H1 (cell line): ENCODE measurements at regions not wholly inside any gene's neighbourhood (a gene's known extent, or its start where the extent isn't known, plus 50 kb on each side); places are given as distances from the start of the nearest gene placed in this dataset.

ENCODE experiments used
- CTCF ChIA-PET: fragments of 300-600 bp; sonication (Branson Sonifier 250); formaldehyde crosslinking; loops from one replicate; lab custom pipeline; 2021; ENCODE audit not compliant: partially characterized antibody; lab: Charles Lee
- POLR2A ChIA-PET: fragments of 300-600 bp; sonication (Branson Sonifier 250); formaldehyde crosslinking; loops from one replicate; lab custom pipeline; 2021; ENCODE audit warnings: inconsistent platforms; ENCODE audit not compliant: partially characterized antibody; lab: Charles Lee
- DNase-seq, 2 experiments: peaks; one replicate each; pipeline versions ENCODE4 v3.0.0 to v3.0.0-alpha.2; 2010 to 2022; ENCODE audit warnings: low spot score in 2 of 2, low read depth in 1 of 2, mixed read lengths in 1 of 2
- FAIRE-seq: peaks from 2 replicates; lab custom pipeline; 2011; peaks lifted over from hg19 to GRCh38; lab: Jason Lieb, UNC
- H2AFZ ChIP-seq: 2 replicates; pipeline ENCODE4 v1.8.1; 2012; ENCODE audit warnings: low read length, inconsistent platforms
- H2AK5ac ChIP-seq: 2 replicates; pipeline ENCODE4 v1.6.1; 2013; ENCODE audit warnings: low read depth, low read length
- H2BK120ac ChIP-seq: replicated peaks from 2 replicates; pipeline ENCODE3; 2013; ENCODE audit warnings: low read depth, low read length, inconsistent platforms
- H2BK12ac ChIP-seq: 2 replicates; pipeline ENCODE4 v1.6.1; 2013; ENCODE audit warnings: low read depth, low read length
- H2BK15ac ChIP-seq: 2 replicates; pipeline ENCODE4 v1.6.1; 2013; ENCODE audit warnings: low read length
- H2BK20ac ChIP-seq: 2 replicates; pipeline ENCODE4 v1.6.1; 2013; ENCODE audit warnings: low read length
- H2BK5ac ChIP-seq: 2 replicates; pipeline ENCODE4 v1.6.1; 2013; ENCODE audit warnings: low read depth, low read length
- H3K14ac ChIP-seq: 2 replicates; pipeline ENCODE4 v1.6.1; 2013; ENCODE audit warnings: inconsistent platforms; ENCODE audit not compliant: insufficient read length
- H3K18ac ChIP-seq: 2 replicates; pipeline ENCODE4 v1.6.1; 2013; ENCODE audit warnings: low read length; ENCODE audit errors: extremely low read depth
- H3K23ac ChIP-seq: 2 replicates; pipeline ENCODE4 v1.6.1; 2013; ENCODE audit warnings: inconsistent platforms; ENCODE audit not compliant: insufficient read length
- H3K23me2 ChIP-seq: 2 replicates; pipeline ENCODE4 v1.6.1; 2013; ENCODE audit warnings: low read depth, low read length
- H3K27ac ChIP-seq: 2 replicates; pipeline ENCODE4 v1.6.1; 2011; ENCODE audit warnings: low read depth, low read length, inconsistent platforms
- H3K27me3 ChIP-seq, 4 experiments: replicated peaks in 1 of 4; 1 replicate in 1 of 4; 2 replicates in 3 of 4; pipeline versions ENCODE4 v1.6.1 to v1.8.1; 2011 to 2013; ENCODE audit warnings: low read length in 3 of 4, mild to moderate bottlenecking in 3 of 4, inconsistent platforms in 2 of 4, mixed read lengths in 2 of 4, moderate library complexity in 1 of 4; ENCODE audit not compliant: control insufficient read depth in 3 of 4, insufficient read depth in 3 of 4; ENCODE audit errors: extremely low read depth in 1 of 4
- H3K36me3 ChIP-seq, 4 experiments: 2 replicates each; pipeline versions ENCODE4 v1.6.1 to v1.8.1; 2011 to 2013; ENCODE audit warnings: mild to moderate bottlenecking in 4 of 4, low read length in 3 of 4, moderate library complexity in 2 of 4, control low read depth in 1 of 4, inconsistent platforms in 1 of 4; ENCODE audit not compliant: insufficient read depth in 4 of 4, control insufficient read depth in 2 of 4
- H3K4ac ChIP-seq: replicated peaks from 2 replicates; pipeline ENCODE3; 2013; ENCODE audit warnings: low read length, low read depth, mixed read lengths, inconsistent platforms; ENCODE audit not compliant: insufficient read length
- H3K4me1 ChIP-seq, 4 experiments: replicated peaks in 1 of 4; 1 replicate in 1 of 4; 2 replicates in 3 of 4; pipeline versions ENCODE4 v1.6.1 to v1.8.1; 2011 to 2013; ENCODE audit warnings: low read length in 3 of 4, inconsistent platforms in 2 of 4, mixed read lengths in 1 of 4; ENCODE audit not compliant: insufficient read depth in 4 of 4, control insufficient read depth in 3 of 4
- H3K4me2 ChIP-seq, 2 experiments: 2 replicates each; pipeline versions ENCODE4 v1.6.1 to v1.8.1; 2011 to 2013; ENCODE audit warnings: low read depth in 2 of 2, low read length in 2 of 2, control low read depth in 1 of 2, inconsistent platforms in 1 of 2, mild to moderate bottlenecking in 1 of 2; ENCODE audit not compliant: insufficient read depth in 1 of 2
- H3K4me3 ChIP-seq, 4 experiments: fragments of 200-600, 300-600 bp in 1 of 4; sonication (generic), shearing (Covaris generic), sonication (Bioruptor Twin) in 1 of 4; 2 replicates each; pipeline versions ENCODE4 v1.5.1 to v1.8.1; 2011 to 2016; ENCODE audit warnings: low read length in 4 of 4, low read depth in 3 of 4, control low read depth in 2 of 4, inconsistent platforms in 2 of 4, mild to moderate bottlenecking in 2 of 4, mixed read lengths in 1 of 4, moderate library complexity in 1 of 4; ENCODE audit not compliant: insufficient read depth in 2 of 4; ENCODE audit errors: extremely low read depth in 1 of 4
- H3K56ac ChIP-seq: replicated peaks from 2 replicates; pipeline ENCODE3; 2013; ENCODE audit warnings: low read depth, mild to moderate bottlenecking, mixed read lengths, low read length, inconsistent platforms; ENCODE audit not compliant: insufficient read length
- H3K79me1 ChIP-seq: 2 replicates; pipeline ENCODE4 v1.6.1; 2013; ENCODE audit warnings: low read depth, low read length, control low read depth
- H3K79me2 ChIP-seq, 2 experiments: 2 replicates each; pipeline versions ENCODE4 v1.6.1 to v1.8.1; 2012 to 2013; ENCODE audit warnings: low read length in 2 of 2, mild to moderate bottlenecking in 2 of 2, inconsistent platforms in 1 of 2; ENCODE audit not compliant: insufficient read depth in 2 of 2, control insufficient read depth in 1 of 2
- H3K9ac ChIP-seq, 4 experiments: replicated peaks in 1 of 4; 1 replicate in 1 of 4; 2 replicates in 3 of 4; pipeline versions ENCODE4 v1.6.1 to v1.8.1; 2011 to 2013; ENCODE audit warnings: low read depth in 3 of 4, low read length in 3 of 4, control low read depth in 2 of 4, mild to moderate bottlenecking in 2 of 4, moderate library complexity in 2 of 4, inconsistent platforms in 1 of 4; ENCODE audit errors: extremely low read depth in 1 of 4
- H3K9me3 ChIP-seq, 2 experiments: 2 replicates each; pipeline versions ENCODE4 v1.6.1 to v1.8.1; 2012 to 2013; ENCODE audit warnings: mild to moderate bottlenecking in 2 of 2, moderate library complexity in 2 of 2, control low read depth in 1 of 2, inconsistent platforms in 1 of 2, low read depth in 1 of 2, low read length in 1 of 2, mixed read lengths in 1 of 2; ENCODE audit not compliant: insufficient read depth in 2 of 2
- H4K20me1 ChIP-seq, 2 experiments: replicated peaks in 1 of 2; 2 replicates each; pipeline versions ENCODE3 to v1.8.1; 2011 to 2013; ENCODE audit warnings: inconsistent platforms in 2 of 2, low read length in 2 of 2, mild to moderate bottlenecking in 1 of 2; ENCODE audit not compliant: insufficient read depth in 2 of 2, control insufficient read depth in 1 of 2
- H4K5ac ChIP-seq: 2 replicates; pipeline ENCODE4 v1.6.1; 2013; ENCODE audit warnings: low read length, low read depth, mixed read lengths, inconsistent platforms; ENCODE audit not compliant: insufficient read length
- H4K8ac ChIP-seq: 2 replicates; pipeline ENCODE4 v1.8.0; 2013; ENCODE audit warnings: mild to moderate bottlenecking, moderate library complexity, low read length, inconsistent platforms; ENCODE audit not compliant: insufficient read depth; ENCODE audit errors: extremely low read depth
- H4K91ac ChIP-seq: replicated peaks from 2 replicates; pipeline ENCODE3; 2013; ENCODE audit warnings: low read length, mixed read lengths, inconsistent platforms; ENCODE audit not compliant: insufficient read length
- CEBPB ChIP-seq: IDR thresholded peaks from 2 replicates; pipeline ENCODE4 v1.6.1; 2012; ENCODE audit warnings: low read depth, low read length
- PHF8 ChIP-seq: fragments of 200-600 bp; sonication (generic); conservative IDR thresholded peaks from 2 replicates; pipeline ENCODE4 v1.7.1; 2012; ENCODE audit warnings: low read depth, mild to moderate bottlenecking, inconsistent platforms, low read length, moderate library complexity
- POU5F1 ChIP-seq: IDR thresholded peaks from 2 replicates; pipeline ENCODE4 v1.6.1; 2011; ENCODE audit warnings: low read depth, mild to moderate bottlenecking, low read length, moderate library complexity
- SIN3A ChIP-seq, 2 experiments: IDR thresholded peaks in 1 of 2; conservative IDR thresholded peaks in 1 of 2; 2 replicates each; pipeline ENCODE4 v1.6.1; 2011 to 2012; ENCODE audit warnings: low read length in 2 of 2, improper control_type of control experiment in 1 of 2, low read depth in 1 of 2, mild to moderate bottlenecking in 1 of 2
- SIRT6 ChIP-seq: IDR thresholded peaks from one replicate; pipeline ENCODE4 v1.7.1; 2012; ENCODE audit warnings: low read length, inconsistent platforms
- WGBS, 2 experiments: shearing (Covaris generic) in 1 of 2; methylation state at CpG; one replicate each; pipeline versions ENCODE4 v1.1.6 to v1.1.7; 2013 to 2015; ENCODE audit warnings: low lambda C conversion rate in 2 of 2, mixed read lengths in 2 of 2, inconsistent platforms in 1 of 2, low coverage in 1 of 2, missing lambda C conversion rate in 1 of 2; ENCODE audit not compliant: insufficient replicate concordance in 2 of 2, insufficient coverage in 1 of 2, insufficient read length in 1 of 2; ENCODE audit errors: extremely low coverage in 1 of 2, missing lambda C conversion rate in 1 of 2; 5-methylcytosine and 5-hydroxymethylcytosine counted together
- TF ChIP-seq, protein P1 (sequence below): IDR thresholded peaks from 2 replicates; pipeline ENCODE4 v1.6.1; 2012; ENCODE audit warnings: inconsistent platforms

- no peak overlapping the region for H4K5ac ChIP-seq
- CTCF ChIA-PET = no interaction called here
- H3K23me2 ChIP-seq = no peaks in the 10 kb centered on the region
- no peak overlapping the region for H4K8ac ChIP-seq
- H3K27ac ChIP-seq = no peak overlapping the region
- TF ChIP-seq, protein P1, sequence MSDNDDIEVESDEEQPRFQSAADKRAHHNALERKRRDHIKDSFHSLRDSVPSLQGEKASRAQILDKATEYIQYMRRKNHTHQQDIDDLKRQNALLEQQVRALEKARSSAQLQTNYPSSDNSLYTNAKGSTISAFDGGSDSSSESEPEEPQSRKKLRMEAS = no peak
- TF ChIP-seq PHF8 = no peak
- TF ChIP-seq SIN3A (conservative IDR thresholded peaks at IDR 0.05 in 1 of 2, IDR thresholded peaks at IDR 0.05 in 1 of 2; ENCODE audit: low read depth in 1 of 2, low read length in 2 of 2) = no peak
- TF ChIP-seq SIRT6 = no peak
- no peak for TF ChIP-seq POU5F1
- TF ChIP-seq CEBPB = no peak
- H2BK12ac ChIP-seq = no peak overlapping the region
- H4K20me1 ChIP-seq = no peaks in the 10 kb centered on the region
- 93% methylated on average over 2 of the region's 2 CpGs; no CpG with 5 or more reads in 1 of the 2 experiments for WGBS, 2 experiments
- H2BK5ac ChIP-seq = no peak overlapping the region
- H4K91ac ChIP-seq = no peak overlapping the region
- no peak overlapping the region for H2AFZ ChIP-seq
- no peak overlapping the region for H3K56ac ChIP-seq
- H2BK120ac ChIP-seq = no peak overlapping the region
- H3K4me1 ChIP-seq = no peaks in the 10 kb centered on the region
- no peaks in the 10 kb centered on the region for H3K79me1 ChIP-seq
- no peak overlapping the region for H3K4ac ChIP-seq
- POLR2A ChIA-PET = no interaction called here
- H3K4me2 ChIP-seq = no peak overlapping the region
- H3K18ac ChIP-seq = no peak overlapping the region
- no peak overlapping the region for H3K23ac ChIP-seq
- no peak overlapping the region for H2BK20ac ChIP-seq
- H3K9ac ChIP-seq = peak overlapping the region in 1 of 4 experiments; percentile 8; a peak in 1 of 7 replicates
- no peak overlapping the region for H2AK5ac ChIP-seq
- no peak overlapping the region for H3K14ac ChIP-seq
- no peak for DNase-seq
- H2BK15ac ChIP-seq = no peak overlapping the region
- no peak for FAIRE-seq
- no peaks in the 10 kb centered on the region for H3K36me3 ChIP-seq
- H3K27me3 ChIP-seq = no peaks in the 10 kb centered on the region
- no peaks in the 10 kb centered on the region; a peak in 1 of 4 replicates for H3K9me3 ChIP-seq
- H3K4me3 ChIP-seq = no peak overlapping the region
- no peaks in the 10 kb centered on the region for H3K79me2 ChIP-seq
These were observed 1123.7 kb upstream of the NCAM2 start for GRCh38 chr21:19874521-19874920.
